GM12878 (cell line): ENCODE measurements at regions not wholly inside any gene's neighbourhood (a gene's known extent, or its start where the extent isn't known, plus 50 kb on each side); places are given as distances from the start of the nearest gene placed in this dataset.

Experiments used
- ATAC-seq: fragments of 200-7000 bp; cut with Tn5 transposase; 3 replicates; pipeline ENCODE4 v1.9.1; 2020; ENCODE audit warnings: mild to moderate bottlenecking, moderate library complexity
- BruUV-seq: library from RNA; stranded (reverse); fragments of 400-500 nt; replicated peaks from 2 replicates; lab custom pipeline; 2021; lab: Mats Ljungman, UMichigan
- CTCF ChIA-PET: fragments of 300-600 bp; sonication (Branson Sonifier 250); formaldehyde crosslinking; extraction: SDS; loops from one replicate; lab custom pipeline; 2021; ENCODE audit warnings: inconsistent platforms; lab: Yijun Ruan, JAX
- POLR2A ChIA-PET: fragments of 350-600 bp; formaldehyde crosslinking; extraction: SDS; loops from one replicate; lab custom pipeline; 2021; ENCODE audit warnings: inconsistent platforms; lab: Charles Lee
- RAD21 ChIA-PET: fragments of 300-600 bp; sonication (Branson Sonifier 250); formaldehyde crosslinking; loops from one replicate; lab custom pipeline; 2023; ENCODE audit warnings: antibody characterized with exemption; ENCODE audit not compliant: unreplicated experiment; lab: Charles Lee
- SMC1A ChIA-PET: fragments of 300-600 bp; sonication (Branson Sonifier 250); formaldehyde crosslinking; loops from one replicate; lab custom pipeline; 2023; ENCODE audit not compliant: unreplicated experiment, uncharacterized antibody; lab: Charles Lee
- DNase-seq: peaks from one replicate; pipeline ENCODE4 v3.0.0-alpha.2; 2011; ENCODE audit warnings: low read depth, low spot score
- FAIRE-seq: peaks from 3 replicates; lab custom pipeline; 2011; peaks lifted over from hg19 to GRCh38; lab: Jason Lieb, UNC
- H2AFZ ChIP-seq: 2 replicates; pipeline ENCODE4 v1.6.0; 2011; ENCODE audit warnings: low read depth, low read length, control low read depth; ENCODE audit not compliant: control insufficient read depth
- H3K27ac ChIP-seq: 2 replicates; pipeline ENCODE4 v1.5.1; 2011; ENCODE audit warnings: control low read depth; ENCODE audit not compliant: control insufficient read depth, insufficient read depth
- H3K27me3 ChIP-seq, 2 experiments: replicated peaks in 1 of 2; 2 replicates each; pipeline versions ENCODE4 v1.6.0 to v1.6.1; 2011; ENCODE audit warnings: low read length in 1 of 2; ENCODE audit not compliant: control insufficient read depth in 2 of 2, insufficient read depth in 2 of 2
- H3K36me3 ChIP-seq, 2 experiments: 2 replicates each; pipeline ENCODE4 v1.5.1; 2011; ENCODE audit warnings: low read length in 1 of 2; ENCODE audit not compliant: control insufficient read depth in 2 of 2, insufficient read depth in 2 of 2
- H3K4me1 ChIP-seq: 2 replicates; pipeline ENCODE4 v1.6.1; 2011; ENCODE audit warnings: mild to moderate bottlenecking, low read length, moderate library complexity, mixed read lengths; ENCODE audit not compliant: control insufficient read depth, insufficient read depth
- H3K4me2 ChIP-seq: 2 replicates; pipeline ENCODE4 v1.6.0; 2011; ENCODE audit warnings: control low read depth; ENCODE audit not compliant: control insufficient read depth, insufficient read depth
- H3K4me3 ChIP-seq: fragments of 200-600 bp; sonication (generic); 2 replicates; pipeline ENCODE4 v1.5.1; 2016
- H3K79me2 ChIP-seq: 2 replicates; pipeline ENCODE4 v1.6.0; 2011; ENCODE audit warnings: low read length; ENCODE audit not compliant: control insufficient read depth, insufficient read depth
- H3K9ac ChIP-seq: 2 replicates; pipeline ENCODE4 v1.8.0; 2011; ENCODE audit warnings: low read length, control low read depth, mixed read lengths; ENCODE audit not compliant: control insufficient read depth, insufficient read depth
- H3K9me3 ChIP-seq: replicated peaks from 3 replicates; pipeline ENCODE4 v1.5.1; 2011; ENCODE audit warnings: mild to moderate bottlenecking, low read length; ENCODE audit not compliant: control insufficient read depth, insufficient read depth
- H4K20me1 ChIP-seq: 2 replicates; pipeline ENCODE4 v1.6.0; 2011; ENCODE audit not compliant: control insufficient read depth, insufficient read depth
- MEF2A ChIP-seq: IDR thresholded peaks from 2 replicates; pipeline ENCODE4 v1.6.1; 2011; ENCODE audit warnings: low read depth, mild to moderate bottlenecking, low read length, moderate library complexity; ENCODE audit not compliant: insufficient read depth
- MEF2B ChIP-seq: fragments of 450-650 bp; IDR thresholded peaks from 2 replicates; pipeline ENCODE4 v1.6.1; 2018; ENCODE audit warnings: mild to moderate bottlenecking, moderate library complexity; ENCODE audit not compliant: partially characterized antibody, poor library complexity, severe bottlenecking
- NFYB ChIP-seq: IDR thresholded peaks from 2 replicates; pipeline ENCODE4 v1.6.1; 2011; ENCODE audit warnings: low read depth, mild to moderate bottlenecking, low read length, improper control_type of control experiment, moderate library complexity; ENCODE audit not compliant: insufficient read depth
- POLR2A ChIP-seq: IDR thresholded peaks from 2 replicates; pipeline ENCODE4 v1.6.1; 2011; ENCODE audit warnings: low read depth, mild to moderate bottlenecking, low read length
- RFX5 ChIP-seq: IDR thresholded peaks from 2 replicates; pipeline ENCODE4 v1.6.1; 2011; ENCODE audit warnings: low read depth, low read length, improper control_type of control experiment
- SMARCA5 ChIP-seq: fragments of 450-650 bp; IDR thresholded peaks from 2 replicates; pipeline ENCODE4 v1.6.1; 2017; ENCODE audit warnings: mild to moderate bottlenecking
- USF1 ChIP-seq: IDR thresholded peaks from 2 replicates; pipeline ENCODE4 v1.6.1; 2011; ENCODE audit warnings: borderline replicate concordance, low read depth, mild to moderate bottlenecking, moderate library complexity, mixed read lengths, low read length; ENCODE audit not compliant: insufficient read depth; ENCODE audit errors: extremely low read length
- WRNIP1 ChIP-seq: IDR thresholded peaks from 2 replicates; pipeline ENCODE4 v1.6.1; 2011; ENCODE audit warnings: low read depth, low read length, improper control_type of control experiment, borderline replicate concordance
- ZNF384 ChIP-seq: IDR thresholded peaks from 2 replicates; pipeline ENCODE4 v1.6.1; 2012; ENCODE audit warnings: low read depth, mild to moderate bottlenecking, low read length, improper control_type of control experiment, borderline replicate concordance
- WGBS: methylation state at CpG from one replicate; pipeline ENCODE4 v1.1.6; 2016; ENCODE audit warnings: low lambda C conversion rate; ENCODE audit not compliant: insufficient replicate concordance, insufficient coverage; ENCODE audit errors: missing lambda C conversion rate; 5-methylcytosine and 5-hydroxymethylcytosine counted together
- in situ Hi-C: fragments of 300-500 bp; cut with MboI; formaldehyde crosslinking; loops from 9 replicates; pipeline ENCODE4 v1.14.3; 2018; ENCODE audit warnings: mixed read lengths
- intact Hi-C: fragments of 100-400 bp; cut with micrococcal nuclease; formaldehyde crosslinking; loops from one replicate; pipeline ENCODE4 v1.14.2; 2022; ENCODE audit not compliant: unreplicated experiment

GRCh38 chr2:48209214-48209885 lies 105.1 kb upstream of the FOXN2 start:
- Histone ChIP-seq H3K9me3 (no peaks in the 10 kb centered on the region), H3K4me3 (no peak overlapping the region), H3K9ac (no peak overlapping the region), H3K79me2 (no peaks in the 10 kb centered on the region), H3K27ac (no peak overlapping the region), H2AFZ (no peak overlapping the region), H3K4me2 (no peak overlapping the region), H4K20me1 (no peaks in the 10 kb centered on the region), H3K4me1 (no peaks in the 10 kb centered on the region), H3K36me3 (no peaks in the 10 kb centered on the region), H3K27me3 (no peaks in the 10 kb centered on the region)
- intact Hi-C loops (no loop called here), in situ Hi-C loops (no loop called here)
- RAD21 ChIA-PET, result no interaction called here
- FAIRE-seq, result no peak
- DNase-seq, result no peak
- POLR2A ChIA-PET, result interaction anchor here (0.7 kb wide), 2 partner anchors 33 to 223 kb away, joined by 5 to 6 read pairs; no protein-coding TSS in a partner anchor
- ATAC-seq, result no peak; the same call in 2 of the 3 replicates
- no TSS peak for BruUV-seq
- CTCF ChIA-PET, result no interaction called here
- TF ChIP-seq SMARCA5 (no peak), MEF2B (no peak), WRNIP1 (no peak), NFYB (no peak), RFX5 (no peak)
- SMC1A ChIA-PET, result interaction anchor here (0.9 to 2.0 kb wide), 4 partner anchors 9 to 44 kb away, joined by 3 to 6 read pairs (median 4); no protein-coding TSS in a partner anchor

DNA sequence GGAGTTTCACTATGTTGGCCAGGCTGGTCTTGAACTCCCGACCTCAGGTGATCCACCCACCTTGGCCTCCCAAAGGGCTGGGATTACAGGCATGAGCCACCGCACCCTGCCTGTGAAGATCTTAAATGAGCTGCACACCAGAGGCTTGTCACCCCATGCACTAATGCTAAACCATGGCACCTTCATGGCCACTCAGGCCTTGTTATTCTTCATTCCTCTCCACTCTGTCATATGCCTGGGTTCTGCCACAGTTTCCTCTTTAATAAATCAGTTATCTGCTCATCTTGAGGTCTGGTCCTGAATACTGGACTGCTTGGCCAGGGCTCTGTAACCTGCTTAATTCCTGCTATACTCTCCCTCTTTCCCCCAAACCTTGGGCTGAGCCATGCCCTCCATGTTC lies 104.3 kb upstream of the FOXN2 start:
- ChIA-PET POLR2A (no interaction called here), RAD21 (no interaction called here)
- H4K20me1 ChIP-seq, result no peaks in the 10 kb centered on the region
- BruUV-seq, result no TSS peak
- no peaks in the 10 kb centered on the region for H3K79me2 ChIP-seq
- no peak overlapping the region for H3K4me3 ChIP-seq
- intact Hi-C loops, result no loop called here
- DNase-seq (no peak), FAIRE-seq (peak; percentile 38)
- no peaks in the 10 kb centered on the region for H3K36me3 ChIP-seq
- H3K4me2 ChIP-seq, result no peak overlapping the region
- in situ Hi-C loops, result no loop called here
- 68% methylated on average over 2 of the region's 2 CpGs for WGBS
- H3K4me1 ChIP-seq, result no peaks in the 10 kb centered on the region
- TF ChIP-seq POLR2A, result no peak
- no peak for TF ChIP-seq ZNF384
- no peak for TF ChIP-seq USF1
- TF ChIP-seq MEF2A, result no peak
- TF ChIP-seq, all 136 proteins: peak for 0
- Histone ChIP-seq H3K9me3 (no peaks in the 10 kb centered on the region), H3K9ac (no peak overlapping the region), H3K27ac (no peak overlapping the region), H2AFZ (no peak overlapping the region), H3K27me3 (no peaks in the 10 kb centered on the region)
- ATAC-seq, result no peak
- CTCF ChIA-PET, result no interaction called here
- SMC1A ChIA-PET, result interaction anchor here (1.6 to 2.0 kb wide), 2 partner anchors 10 to 11 kb away, joined by 5 to 6 read pairs; no protein-coding TSS in a partner anchor
